ENCODE measurements at regions not wholly inside any gene's neighbourhood (a gene's known extent, or its start where the extent isn't known, plus 50 kb on each side); places are given as distances from the start of the nearest gene placed in this dataset.

- ChIA-PET POLR2A (ENCODE audit: unreplicated experiment) (no interaction called here), CTCF (no interaction called here)
- Histone ChIP-seq H3K36me3 (ENCODE audit: low read depth) (no peaks in the 10 kb centered on the region), H3K4me3 (no peak overlapping the region), H4K20me1 (ENCODE audit: insufficient read depth) (no peaks in the 10 kb centered on the region), H3F3A (ENCODE audit: insufficient read depth, low read depth) (no peaks in the 10 kb centered on the region), H3K4me2 (no peak overlapping the region), H3K27ac (no peak overlapping the region), H3K79me2 (ENCODE audit: low read depth) (no peaks in the 10 kb centered on the region), H3K27me3 (ENCODE audit: insufficient read depth, low read depth) (peaks cover 23% of the 10 kb centered on the region; the same call in 1 of the 2 replicates), H3K9me2 (ENCODE audit: insufficient read depth) (no peaks in the 10 kb centered on the region), H3K9me3 (ENCODE audit: insufficient read depth, low read depth) (no peaks in the 10 kb centered on the region), H2AFZ (no peak overlapping the region), H3K4me1 (replicated peaks; ENCODE audit: insufficient read depth) (no peaks in the 10 kb centered on the region)
- TF ChIP-seq CTCF (conservative IDR thresholded peaks at IDR 0.05) (no peak), EZH2 (IDR thresholded peaks at IDR 0.05; ENCODE audit: low read depth) (no peak)
- BruUV-seq (replicated peaks): no TSS peak
- intact Hi-C loops (cut with micrococcal nuclease; ENCODE audit: unreplicated experiment): no loop called here
- DNase-seq: no peak
These were observed 138.1 kb upstream of the REG3G start for GRCh38 chr2:78887446-78887845.

- CTCF ChIA-PET: no interaction called here
- no peaks in the 10 kb centered on the region for H3F3A ChIP-seq (ENCODE audit: insufficient read depth, low read depth)
- TF ChIP-seq CTCF (conservative IDR thresholded peaks at IDR 0.05) (no peak), EZH2 (IDR thresholded peaks at IDR 0.05; ENCODE audit: low read depth) (no peak)
- H4K20me1 ChIP-seq (ENCODE audit: insufficient read depth): no peaks in the 10 kb centered on the region
- no peaks in the 10 kb centered on the region for H3K79me2 ChIP-seq (ENCODE audit: low read depth)
- no peak overlapping the region for H3K4me2 ChIP-seq
- BruUV-seq (replicated peaks): no TSS peak
- intact Hi-C loops (cut with micrococcal nuclease; ENCODE audit: unreplicated experiment): no loop called here
- H3K27me3 ChIP-seq (ENCODE audit: insufficient read depth, low read depth): peaks cover 23% of the 10 kb centered on the region; the same call in 1 of the 2 replicates
- POLR2A ChIA-PET (ENCODE audit: unreplicated experiment): no interaction called here
- no peaks in the 10 kb centered on the region for H3K9me3 ChIP-seq (ENCODE audit: insufficient read depth, low read depth)
- no peaks in the 10 kb centered on the region for H3K4me1 ChIP-seq (replicated peaks; ENCODE audit: insufficient read depth)
- no peak overlapping the region for H3K27ac ChIP-seq
- H3K4me3 ChIP-seq: no peak overlapping the region
- no peaks in the 10 kb centered on the region for H3K36me3 ChIP-seq (ENCODE audit: low read depth)
- no peak overlapping the region for H2AFZ ChIP-seq
- H3K9me2 ChIP-seq (ENCODE audit: insufficient read depth): no peaks in the 10 kb centered on the region
- no peak for DNase-seq
These were observed 134.6 kb upstream of the REG3G start for GRCh38 chr2:78890935-78891334.

DNA sequence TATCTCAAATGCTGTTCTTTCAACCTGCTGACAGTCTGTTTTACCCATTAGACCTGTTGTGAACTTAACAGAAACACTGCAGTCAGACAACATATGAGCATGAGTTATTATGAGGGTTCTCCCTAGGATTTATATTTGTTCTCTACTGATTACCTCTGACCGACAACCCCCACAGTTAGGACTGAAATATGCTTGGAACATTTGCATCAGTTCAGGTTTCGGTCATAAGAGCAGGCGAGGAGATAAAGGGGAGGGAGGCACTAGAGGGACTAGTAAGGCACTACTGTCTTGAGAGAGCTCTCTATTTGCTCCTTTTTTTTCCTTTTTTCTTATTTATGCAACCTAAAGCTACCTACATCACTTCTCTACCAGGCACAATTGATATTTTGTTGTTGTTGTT lies 133.2 kb upstream of the REG3G start:
- BruUV-seq (replicated peaks): no TSS peak
- peaks cover 23% of the 10 kb centered on the region; the same call in 1 of the 2 replicates for H3K27me3 ChIP-seq (ENCODE audit: insufficient read depth, low read depth)
- intact Hi-C loops (cut with micrococcal nuclease; ENCODE audit: unreplicated experiment): no loop called here
- no peaks in the 10 kb centered on the region for H3F3A ChIP-seq (ENCODE audit: insufficient read depth, low read depth)
- H3K9me3 ChIP-seq (ENCODE audit: insufficient read depth, low read depth): no peaks in the 10 kb centered on the region
- TF ChIP-seq CTCF (conservative IDR thresholded peaks at IDR 0.05) (no peak), EZH2 (IDR thresholded peaks at IDR 0.05; ENCODE audit: low read depth) (no peak)
- no peaks in the 10 kb centered on the region for H3K79me2 ChIP-seq (ENCODE audit: low read depth)
- no peaks in the 10 kb centered on the region for H4K20me1 ChIP-seq (ENCODE audit: insufficient read depth)
- no peak overlapping the region for H3K4me3 ChIP-seq
- H3K27ac ChIP-seq: no peak overlapping the region
- no peaks in the 10 kb centered on the region for H3K9me2 ChIP-seq (ENCODE audit: insufficient read depth)
- ChIA-PET POLR2A (ENCODE audit: unreplicated experiment) (no interaction called here), CTCF (no interaction called here)
- no peaks in the 10 kb centered on the region for H3K4me1 ChIP-seq (replicated peaks; ENCODE audit: insufficient read depth)
- no peak overlapping the region for H2AFZ ChIP-seq
- DNase-seq: no peak
- H3K36me3 ChIP-seq (ENCODE audit: low read depth): no peaks in the 10 kb centered on the region
- no peak overlapping the region for H3K4me2 ChIP-seq

Measured in PC-9 (cell line).